C4-2B (cell line): ENCODE measurements at regions not wholly inside any gene's neighbourhood (a gene's known extent, or its start where the extent isn't known, plus 50 kb on each side); places are given as distances from the start of the nearest gene placed in this dataset.

Experiments used
- H3K27ac ChIP-seq: fragments of 450-650 bp; 2 replicates; pipeline ENCODE4 v1.5.1; 2017
- ZFX ChIP-seq: fragments of 450-650 bp; IDR thresholded peaks from 2 replicates; pipeline ENCODE4 v1.6.1; 2017
- TF ChIP-seq, protein P1 (sequence below): fragments of 450-650 bp; conservative IDR thresholded peaks from 2 replicates; pipeline ENCODE4 v1.5.1; 2017; ENCODE audit warnings: mild to moderate bottlenecking

- no peak for TF ChIP-seq ZFX
- TF ChIP-seq, protein P1, sequence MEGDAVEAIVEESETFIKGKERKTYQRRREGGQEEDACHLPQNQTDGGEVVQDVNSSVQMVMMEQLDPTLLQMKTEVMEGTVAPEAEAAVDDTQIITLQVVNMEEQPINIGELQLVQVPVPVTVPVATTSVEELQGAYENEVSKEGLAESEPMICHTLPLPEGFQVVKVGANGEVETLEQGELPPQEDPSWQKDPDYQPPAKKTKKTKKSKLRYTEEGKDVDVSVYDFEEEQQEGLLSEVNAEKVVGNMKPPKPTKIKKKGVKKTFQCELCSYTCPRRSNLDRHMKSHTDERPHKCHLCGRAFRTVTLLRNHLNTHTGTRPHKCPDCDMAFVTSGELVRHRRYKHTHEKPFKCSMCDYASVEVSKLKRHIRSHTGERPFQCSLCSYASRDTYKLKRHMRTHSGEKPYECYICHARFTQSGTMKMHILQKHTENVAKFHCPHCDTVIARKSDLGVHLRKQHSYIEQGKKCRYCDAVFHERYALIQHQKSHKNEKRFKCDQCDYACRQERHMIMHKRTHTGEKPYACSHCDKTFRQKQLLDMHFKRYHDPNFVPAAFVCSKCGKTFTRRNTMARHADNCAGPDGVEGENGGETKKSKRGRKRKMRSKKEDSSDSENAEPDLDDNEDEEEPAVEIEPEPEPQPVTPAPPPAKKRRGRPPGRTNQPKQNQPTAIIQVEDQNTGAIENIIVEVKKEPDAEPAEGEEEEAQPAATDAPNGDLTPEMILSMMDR: no peak
- no peak overlapping the region for H3K27ac ChIP-seq
Observed at GRCh38 chr14:26929361-26929760, 331.5 kb upstream of the NOVA1 start.

GRCh38 chr14:26930576-26930975 lies 332.7 kb upstream of the NOVA1 start:
- H3K27ac ChIP-seq: no peak overlapping the region
- no peak for TF ChIP-seq ZFX
- TF ChIP-seq, protein P1: no peak

DNA sequence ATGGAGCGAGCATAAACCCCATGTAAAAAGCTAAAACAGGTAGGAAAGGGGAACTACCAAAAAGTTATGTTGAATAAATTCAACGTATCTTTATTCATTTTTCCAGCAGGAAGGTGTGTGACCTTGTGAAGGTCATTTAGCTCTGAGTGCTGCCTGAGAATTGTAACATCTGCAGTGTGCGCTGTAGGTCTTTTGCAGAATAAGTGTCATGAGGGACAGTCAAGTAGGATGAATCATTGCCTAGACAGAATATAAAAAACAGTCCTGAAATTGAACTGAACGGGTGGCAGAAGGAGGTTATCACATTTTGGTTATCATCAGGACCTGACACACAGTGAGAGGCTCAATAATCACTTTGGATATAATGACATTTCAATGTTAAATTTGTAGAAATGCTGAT lies 334.8 kb upstream of the NOVA1 start:
- no peak overlapping the region for H3K27ac ChIP-seq
- no peak for TF ChIP-seq ZFX
- TF ChIP-seq, protein P1: no peak

- TF ChIP-seq ZFX: no peak
- TF ChIP-seq, protein P1: no peak
- H3K27ac ChIP-seq: no peak overlapping the region
Observed at GRCh38 chr14:26933431-26933830, 335.6 kb upstream of the NOVA1 start.

- no peak overlapping the region for H3K27ac ChIP-seq
- TF ChIP-seq, protein P1: no peak
- TF ChIP-seq ZFX: no peak
Observed at GRCh38 chr14:26934151-26934550, 336.3 kb upstream of the NOVA1 start.

DNA sequence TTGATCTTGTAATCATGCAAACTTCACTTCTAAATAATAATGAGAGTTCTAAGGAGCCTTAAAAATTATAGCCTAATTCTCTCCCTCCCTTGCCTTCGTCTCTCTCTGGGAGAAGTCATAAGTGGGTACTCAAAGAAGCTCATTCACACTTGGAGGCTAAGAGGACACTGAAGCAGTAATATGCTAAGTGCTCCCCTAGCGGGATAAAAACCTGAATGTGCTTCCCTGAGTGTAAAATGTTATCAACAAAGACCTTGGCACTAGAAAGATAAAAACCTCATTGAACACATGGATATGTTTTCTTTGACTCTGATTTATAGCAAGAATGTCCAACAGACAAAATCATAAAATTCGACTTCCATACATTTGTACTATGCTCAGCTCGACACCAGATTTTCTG lies 337.9 kb upstream of the NOVA1 start:
- TF ChIP-seq, protein P1: no peak
- TF ChIP-seq ZFX: no peak
- H3K27ac ChIP-seq: no peak overlapping the region

- TF ChIP-seq ZFX: no peak
- TF ChIP-seq, protein P1: no peak
- H3K27ac ChIP-seq: no peak overlapping the region
Observed at GRCh38 chr14:26938054-26938453, 340.2 kb upstream of the NOVA1 start.
